ENCODE measurements at regions not wholly inside any gene's neighbourhood (a gene's known extent, or its start where the extent isn't known, plus 50 kb on each side); places are given as distances from the start of the nearest gene placed in this dataset.

DNA sequence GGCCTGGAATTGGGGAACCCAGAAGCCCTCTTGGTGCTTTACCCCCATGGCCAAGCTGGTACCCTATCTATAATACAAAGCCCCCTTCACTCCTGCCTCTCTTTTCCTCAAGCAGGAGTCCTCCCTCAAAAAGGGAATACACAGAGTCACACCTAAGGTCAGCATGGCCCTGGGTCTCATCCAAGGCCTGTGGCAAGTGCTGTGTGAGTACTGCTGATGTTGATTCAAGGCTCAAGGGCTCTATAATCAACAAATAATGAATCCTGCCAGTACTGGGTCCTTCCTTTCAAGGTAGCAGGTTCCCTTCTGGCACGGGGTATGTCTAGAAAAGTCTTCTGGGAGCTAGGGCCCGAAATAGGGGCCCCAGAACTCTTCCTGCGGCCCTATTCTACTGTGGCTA, 187.3 kb downstream of the CYB561 start:
- intact Hi-C loops (cut with DNase I): no loop called here
- DNase-seq: no peak
- H3K27ac ChIP-seq (ENCODE audit: low read depth in 2 of 2, low read length in 2 of 2): no peak overlapping the region

DNA sequence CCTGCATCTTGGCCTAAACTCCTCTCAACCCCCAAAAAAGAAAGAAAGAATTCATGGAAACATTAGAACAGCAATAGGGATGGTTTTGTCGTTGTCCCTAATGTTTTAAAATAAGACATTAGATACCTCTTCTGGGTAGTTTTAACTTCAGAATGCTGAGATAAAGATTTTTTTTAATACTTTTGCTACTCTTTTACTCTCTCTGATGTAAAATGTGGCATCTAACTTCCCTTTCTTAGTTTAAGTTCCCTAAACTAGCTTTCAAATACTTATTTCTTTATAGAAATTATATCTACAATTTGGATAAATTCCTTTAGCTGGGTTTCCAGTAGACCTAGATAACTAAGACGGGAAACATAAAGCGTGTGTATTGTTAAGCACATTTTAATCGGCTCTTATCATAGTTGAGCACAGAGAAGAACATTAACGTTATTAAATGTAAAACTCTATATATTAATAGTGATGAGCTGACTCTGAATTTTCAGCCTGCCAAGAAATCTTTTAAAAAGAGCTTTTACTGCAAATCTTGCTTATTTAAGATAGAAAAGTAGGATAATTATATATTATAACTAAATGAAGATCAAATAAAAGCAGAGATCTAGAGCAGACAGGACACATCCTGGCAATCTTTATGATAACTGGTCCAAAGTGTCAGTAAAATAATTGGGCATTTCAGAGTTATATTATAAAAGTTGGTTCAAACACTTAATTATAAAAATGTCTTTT, 183.2 kb downstream of the CYB561 start:
- FAIRE-seq (no peak), DNase-seq (no peak)
- Histone ChIP-seq H3K9me3 (ENCODE audit: control insufficient read depth in 2 of 3, insufficient read depth in 1 of 3, low read length in 3 of 3) (no peaks in the 10 kb centered on the region), H3K9ac (ENCODE audit: low read length in 3 of 3) (no peak overlapping the region), H3K4me3 (ENCODE audit: low read length in 3 of 3) (no peak overlapping the region), H3K27me3 (ENCODE audit: control insufficient read depth, insufficient read depth, low read length) (no peaks in the 10 kb centered on the region), H3K27ac (ENCODE audit: low read depth in 2 of 2, low read length in 2 of 2) (no peak overlapping the region), H3K4me1 (ENCODE audit: control insufficient read depth in 2 of 3, insufficient read depth in 2 of 3, low read depth in 1 of 3, low read length in 3 of 3) (no peaks in the 10 kb centered on the region), H3K36me3 (ENCODE audit: control insufficient read depth in 2 of 3, insufficient read depth in 3 of 3, low read length in 3 of 3) (peaks cover 0 to 1% (median 0%) of the 10 kb centered on the region in 3 donors)
- intact Hi-C loops (cut with DNase I): no loop called here
- TF ChIP-seq, protein P1, sequence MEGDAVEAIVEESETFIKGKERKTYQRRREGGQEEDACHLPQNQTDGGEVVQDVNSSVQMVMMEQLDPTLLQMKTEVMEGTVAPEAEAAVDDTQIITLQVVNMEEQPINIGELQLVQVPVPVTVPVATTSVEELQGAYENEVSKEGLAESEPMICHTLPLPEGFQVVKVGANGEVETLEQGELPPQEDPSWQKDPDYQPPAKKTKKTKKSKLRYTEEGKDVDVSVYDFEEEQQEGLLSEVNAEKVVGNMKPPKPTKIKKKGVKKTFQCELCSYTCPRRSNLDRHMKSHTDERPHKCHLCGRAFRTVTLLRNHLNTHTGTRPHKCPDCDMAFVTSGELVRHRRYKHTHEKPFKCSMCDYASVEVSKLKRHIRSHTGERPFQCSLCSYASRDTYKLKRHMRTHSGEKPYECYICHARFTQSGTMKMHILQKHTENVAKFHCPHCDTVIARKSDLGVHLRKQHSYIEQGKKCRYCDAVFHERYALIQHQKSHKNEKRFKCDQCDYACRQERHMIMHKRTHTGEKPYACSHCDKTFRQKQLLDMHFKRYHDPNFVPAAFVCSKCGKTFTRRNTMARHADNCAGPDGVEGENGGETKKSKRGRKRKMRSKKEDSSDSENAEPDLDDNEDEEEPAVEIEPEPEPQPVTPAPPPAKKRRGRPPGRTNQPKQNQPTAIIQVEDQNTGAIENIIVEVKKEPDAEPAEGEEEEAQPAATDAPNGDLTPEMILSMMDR (IDR thresholded peaks at IDR 0.05; ENCODE audit: borderline replicate concordance, extremely low read depth, insufficient read depth): no peak

More for the DNA sequence above, 187.3 kb downstream of the CYB561 start:
- no peak for FAIRE-seq
- TF ChIP-seq, protein P1 (IDR thresholded peaks at IDR 0.05; ENCODE audit: borderline replicate concordance, extremely low read depth, insufficient read depth): no peak
- Histone ChIP-seq H3K4me3 (ENCODE audit: low read length in 3 of 3) (no peak overlapping the region), H3K9me3 (ENCODE audit: control insufficient read depth in 2 of 3, insufficient read depth in 1 of 3, low read length in 3 of 3) (no peaks in the 10 kb centered on the region), H3K36me3 (ENCODE audit: control insufficient read depth in 2 of 3, insufficient read depth in 3 of 3, low read length in 3 of 3) (no peaks in the 10 kb centered on the region), H3K4me1 (ENCODE audit: control insufficient read depth in 2 of 3, insufficient read depth in 2 of 3, low read depth in 1 of 3, low read length in 3 of 3) (no peaks in the 10 kb centered on the region), H3K9ac (ENCODE audit: low read length in 3 of 3) (no peak overlapping the region), H3K27me3 (ENCODE audit: control insufficient read depth, insufficient read depth, low read length) (no peaks in the 10 kb centered on the region)

DNA sequence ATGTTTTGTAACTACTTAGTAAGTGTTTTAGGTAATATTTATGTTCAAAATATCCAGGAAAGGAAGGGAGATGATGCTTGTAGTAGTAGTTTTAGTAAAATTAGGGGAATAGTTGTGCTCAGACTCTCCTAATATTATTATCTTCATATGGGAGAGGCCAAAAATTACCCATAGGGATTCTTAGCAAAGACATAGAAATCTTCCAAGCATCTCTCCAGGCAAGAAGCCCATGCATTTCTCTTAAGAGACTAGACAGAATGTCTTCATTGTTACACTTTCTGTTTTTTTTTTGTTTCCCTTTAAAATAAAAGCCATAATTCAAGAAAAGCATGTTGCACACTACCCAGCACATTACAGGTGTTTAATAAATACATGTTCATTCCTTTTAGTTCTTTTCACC, 180.6 kb downstream of the CYB561 start:
- intact Hi-C loops (cut with DNase I): no loop called here
- no peak overlapping the region for H3K27ac ChIP-seq (ENCODE audit: low read depth in 2 of 2, low read length in 2 of 2)
- DNase-seq (no peak), FAIRE-seq (no peak)
- H3K27me3 ChIP-seq (ENCODE audit: control insufficient read depth, insufficient read depth, low read length): no peaks in the 10 kb centered on the region
- no peak overlapping the region for H3K4me3 ChIP-seq (ENCODE audit: low read length in 3 of 3)
- H3K9ac ChIP-seq (ENCODE audit: low read length in 3 of 3): no peak overlapping the region
- H3K4me1 ChIP-seq (ENCODE audit: control insufficient read depth in 2 of 3, insufficient read depth in 2 of 3, low read depth in 1 of 3, low read length in 3 of 3): no peaks in the 10 kb centered on the region
- H3K36me3 ChIP-seq (ENCODE audit: control insufficient read depth in 2 of 3, insufficient read depth in 3 of 3, low read length in 3 of 3): peaks cover 0 to 4% (median 4%) of the 10 kb centered on the region in 3 donors
- H3K9me3 ChIP-seq (ENCODE audit: control insufficient read depth in 2 of 3, insufficient read depth in 1 of 3, low read length in 3 of 3): no peaks in the 10 kb centered on the region
- TF ChIP-seq, protein P1 (IDR thresholded peaks at IDR 0.05; ENCODE audit: borderline replicate concordance, extremely low read depth, insufficient read depth): no peak

Measured in kidney (tissue), 13 donors.